ENCODE measurements at regions not wholly inside any gene's neighbourhood (a gene's known extent, or its start where the extent isn't known, plus 50 kb on each side); places are given as distances from the start of the nearest gene placed in this dataset.

DNA sequence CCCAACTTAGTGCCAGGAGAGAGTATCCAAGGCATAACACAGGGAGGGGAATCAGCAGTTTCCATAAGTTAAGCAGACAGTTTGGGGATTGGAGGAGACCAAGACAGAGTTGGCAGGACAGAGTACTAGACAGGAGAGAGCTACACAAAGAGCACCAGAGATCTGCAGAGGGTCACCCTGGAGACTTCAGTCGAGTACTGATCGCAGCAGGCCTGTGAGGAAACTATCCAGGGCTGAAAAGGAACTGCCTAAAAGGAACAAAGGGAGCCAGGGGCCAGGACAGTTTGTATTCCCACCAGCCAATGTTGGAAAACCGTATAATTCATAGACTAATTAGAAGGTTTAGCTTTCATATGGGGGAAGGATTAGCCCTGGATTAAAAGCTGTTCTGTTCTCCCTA, 80.6 kb upstream of the ENPP6 start:
- peaks cover 0 to 7% (median 0%) of the 10 kb centered on the region in 5 donors for H3K27me3 Mint-ChIP-seq
- ChIA-PET CTCF (no interaction called here), POLR2A (no interaction called here)
- H3K9me3 Mint-ChIP-seq, result peaks cover 0 to 15% (median 5%) of the 10 kb centered on the region in 11 donors
- peaks cover 0 to 4% (median 3%) of the 10 kb centered on the region in 5 donors for H3K36me3 Mint-ChIP-seq
- H3K4me3 ChIP-seq (ENCODE audit: low read length), result no peak overlapping the region
- no peak overlapping the region for H3K27ac Mint-ChIP-seq
- no peaks in the 10 kb centered on the region for H3K9me3 ChIP-seq (ENCODE audit: control insufficient read depth in 2 of 3, low read length in 3 of 3)
- H3K4me3 Mint-ChIP-seq, result no peak overlapping the region
- no peaks in the 10 kb centered on the region for H3K27me3 ChIP-seq (ENCODE audit: control insufficient read depth in 2 of 2, insufficient read depth in 2 of 2, low read length in 2 of 2)
- H3K36me3 ChIP-seq (ENCODE audit: control insufficient read depth in 2 of 3, insufficient read depth in 3 of 3, low read length in 3 of 3), result no peaks in the 10 kb centered on the region
- H3K27ac ChIP-seq (ENCODE audit: low read depth, low read length), result no peak overlapping the region
- H3K4me1 ChIP-seq (ENCODE audit: control insufficient read depth in 2 of 2, insufficient read depth in 2 of 2, low read length in 2 of 2), result no peaks in the 10 kb centered on the region
- DNase-seq (no peak), ATAC-seq (no peak)
- intact Hi-C loops (cut with micrococcal nuclease), result no loop called here
- peaks cover 0 to 3% (median 0%) of the 10 kb centered on the region in 7 donors for H3K4me1 Mint-ChIP-seq

DNA sequence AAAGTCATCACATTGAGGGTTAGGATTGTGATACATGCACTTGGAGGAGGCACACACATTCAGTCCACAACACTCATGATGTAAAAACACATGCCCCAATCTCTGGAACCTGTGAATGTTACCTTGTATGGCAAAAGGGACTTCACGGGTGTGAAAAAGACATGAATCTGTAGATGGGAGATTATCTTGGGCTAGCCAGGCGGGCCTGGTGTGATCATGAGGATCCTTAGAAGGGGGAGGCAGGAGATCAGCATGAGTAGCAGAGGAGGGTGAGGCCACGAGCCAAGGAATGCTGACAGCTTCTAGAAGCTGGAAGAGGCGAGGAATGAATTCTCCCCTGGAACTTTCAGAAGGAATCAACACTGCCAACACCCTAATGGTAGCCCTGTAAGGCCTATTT, 77.5 kb upstream of the ENPP6 start:
- H3K27me3 ChIP-seq (ENCODE audit: control insufficient read depth in 2 of 2, insufficient read depth in 2 of 2, low read length in 2 of 2), result no peaks in the 10 kb centered on the region
- no peaks in the 10 kb centered on the region for H3K36me3 Mint-ChIP-seq
- peaks cover 0 to 7% (median 0%) of the 10 kb centered on the region in 7 donors for H3K4me1 Mint-ChIP-seq
- CTCF ChIA-PET, result no interaction called here
- H3K9me3 ChIP-seq (ENCODE audit: control insufficient read depth in 2 of 3, low read length in 3 of 3), result no peaks in the 10 kb centered on the region
- DNase-seq, result no peak
- no peak overlapping the region for H3K4me3 Mint-ChIP-seq
- H3K4me1 ChIP-seq (ENCODE audit: control insufficient read depth in 2 of 2, insufficient read depth in 2 of 2, low read length in 2 of 2), result no peaks in the 10 kb centered on the region
- POLR2A ChIA-PET, result no interaction called here
- H3K27ac Mint-ChIP-seq, result no peak overlapping the region
- no peak overlapping the region for H3K27ac ChIP-seq (ENCODE audit: low read depth, low read length)
- H3K36me3 ChIP-seq (ENCODE audit: control insufficient read depth in 2 of 3, insufficient read depth in 3 of 3, low read length in 3 of 3), result no peaks in the 10 kb centered on the region
- ATAC-seq, result no peak
- no peak overlapping the region for H3K4me3 ChIP-seq (ENCODE audit: low read length)
- peaks cover 0 to 4% (median 0%) of the 10 kb centered on the region in 11 donors for H3K9me3 Mint-ChIP-seq
- intact Hi-C loops (cut with micrococcal nuclease), result no loop called here
- H3K27me3 Mint-ChIP-seq, result peaks cover 0 to 7% (median 0%) of the 10 kb centered on the region in 5 donors

DNA sequence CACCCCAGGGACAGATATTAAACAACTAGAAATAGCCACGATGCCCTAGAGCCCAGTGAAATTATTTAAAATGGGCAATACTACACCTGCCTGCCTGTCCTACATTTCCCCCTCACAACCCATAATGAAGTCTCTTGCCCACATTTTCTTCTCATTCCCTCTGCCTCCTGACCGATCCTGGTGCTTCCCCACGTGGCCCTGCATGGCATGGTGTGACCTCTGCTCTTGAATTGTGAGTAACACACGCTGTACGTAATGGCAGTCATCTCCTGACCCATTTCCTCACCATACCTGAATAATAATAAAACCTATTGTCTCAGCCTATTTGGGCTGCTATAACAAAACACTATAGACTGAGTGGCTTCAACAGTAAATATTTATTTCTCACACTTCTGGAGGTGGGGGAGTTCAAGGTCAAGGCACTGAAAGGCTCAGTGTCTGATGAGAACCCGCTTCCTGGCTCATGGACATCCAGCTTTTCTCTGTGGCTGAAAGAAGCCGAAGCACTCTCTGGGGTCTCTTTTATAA, 77.0 kb upstream of the ENPP6 start:
- Histone ChIP-seq H3K4me1 (ENCODE audit: control insufficient read depth in 2 of 2, insufficient read depth in 2 of 2, low read length in 2 of 2) (no peaks in the 10 kb centered on the region), H3K4me3 (ENCODE audit: low read length) (no peak overlapping the region), H3K27me3 (ENCODE audit: control insufficient read depth in 2 of 2, insufficient read depth in 2 of 2, low read length in 2 of 2) (no peaks in the 10 kb centered on the region), H3K27ac (ENCODE audit: low read depth, low read length) (no peak overlapping the region), H3K9me3 (ENCODE audit: control insufficient read depth in 2 of 3, low read length in 3 of 3) (no peaks in the 10 kb centered on the region), H3K36me3 (ENCODE audit: control insufficient read depth in 2 of 3, insufficient read depth in 3 of 3, low read length in 3 of 3) (no peaks in the 10 kb centered on the region)
- Mint-ChIP-seq H3K36me3 (no peaks in the 10 kb centered on the region), H3K27me3 (peaks cover 0 to 7% (median 0%) of the 10 kb centered on the region in 5 donors), H3K27ac (peak overlapping the region in 2 of 9 donors; percentile 10 to 14), H3K4me1 (peaks cover 0 to 7% (median 4%) of the 10 kb centered on the region in 7 donors), H3K4me3 (no peak overlapping the region), H3K9me3 (peaks cover 0 to 4% (median 0%) of the 10 kb centered on the region in 11 donors)
- CTCF ChIA-PET, result no interaction called here
- ATAC-seq (no peak), DNase-seq (no peak)
- POLR2A ChIA-PET, result no interaction called here
- intact Hi-C loops (cut with micrococcal nuclease), result no loop called here

DNA sequence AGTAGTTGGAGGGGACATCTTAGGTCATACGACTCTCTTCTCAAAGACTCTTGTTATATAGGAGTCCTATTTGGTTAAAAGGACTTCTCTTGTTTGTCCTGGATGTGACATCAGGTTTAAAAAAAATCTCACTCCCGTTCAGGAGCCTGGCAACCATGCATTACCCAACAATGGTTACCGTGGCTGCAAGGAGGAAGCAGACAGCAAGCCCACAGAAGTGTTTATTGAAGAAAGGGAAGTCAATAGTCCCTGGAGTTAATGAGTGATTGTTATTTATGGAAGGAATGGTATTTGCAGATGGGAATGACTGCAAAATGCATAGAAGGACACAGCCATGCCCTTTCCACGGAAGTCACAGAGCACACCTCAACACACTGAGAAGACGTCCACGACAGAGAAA, 75.9 kb upstream of the ENPP6 start:
- H3K27me3 Mint-ChIP-seq, result peaks cover 0 to 7% (median 0%) of the 10 kb centered on the region in 5 donors
- H3K9me3 ChIP-seq (ENCODE audit: control insufficient read depth in 2 of 3, low read length in 3 of 3), result no peaks in the 10 kb centered on the region
- no peak overlapping the region for H3K27ac ChIP-seq (ENCODE audit: low read depth, low read length)
- H3K36me3 Mint-ChIP-seq, result no peaks in the 10 kb centered on the region
- H3K27ac Mint-ChIP-seq, result no peak overlapping the region
- H3K27me3 ChIP-seq (ENCODE audit: control insufficient read depth in 2 of 2, insufficient read depth in 2 of 2, low read length in 2 of 2), result no peaks in the 10 kb centered on the region
- no peak overlapping the region for H3K4me3 Mint-ChIP-seq
- no peaks in the 10 kb centered on the region for H3K36me3 ChIP-seq (ENCODE audit: control insufficient read depth in 2 of 3, insufficient read depth in 3 of 3, low read length in 3 of 3)
- H3K4me1 Mint-ChIP-seq, result peaks cover 7 to 17% (median 15%) of the 10 kb centered on the region in 7 donors
- ChIA-PET CTCF (no interaction called here), POLR2A (no interaction called here)
- H3K4me1 ChIP-seq (ENCODE audit: control insufficient read depth in 2 of 2, insufficient read depth in 2 of 2, low read length in 2 of 2), result peaks cover 0 to 5% of the 10 kb centered on the region in 2 donors
- intact Hi-C loops (cut with micrococcal nuclease), result no loop called here
- H3K9me3 Mint-ChIP-seq, result peaks cover 0 to 4% (median 0%) of the 10 kb centered on the region in 11 donors
- no peak overlapping the region for H3K4me3 ChIP-seq (ENCODE audit: low read length)
- DNase-seq, result no peak
- peak; percentile 67 for ATAC-seq

DNA sequence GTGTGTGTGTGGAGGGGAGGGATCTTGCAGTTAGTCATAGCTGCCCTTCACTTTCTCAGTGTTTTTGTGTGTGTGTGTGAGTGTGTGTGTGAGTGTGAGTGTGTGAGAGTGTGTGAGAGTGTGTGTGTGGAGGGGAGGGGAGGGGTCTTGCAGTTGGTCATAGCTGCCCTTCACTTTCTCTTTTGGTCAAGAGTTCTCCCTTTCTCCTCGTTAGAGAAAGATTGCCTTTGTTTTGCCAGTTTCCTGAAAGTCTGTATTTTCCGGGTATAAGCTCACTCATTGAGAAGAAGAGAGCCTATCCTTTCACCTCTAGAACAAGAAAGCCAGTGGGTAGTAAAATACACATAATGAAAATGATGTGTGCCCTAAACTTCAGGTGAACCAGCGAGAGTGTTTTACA, 75.2 kb upstream of the ENPP6 start:
- DNase-seq (no peak), ATAC-seq (no peak)
- no peak overlapping the region for H3K4me3 ChIP-seq (ENCODE audit: low read length)
- CTCF ChIA-PET, result interaction anchor here (0.6 kb wide), 1 partner anchor 242 kb away, joined by 3 read pairs; no protein-coding TSS in a partner anchor
- Mint-ChIP-seq H3K36me3 (no peaks in the 10 kb centered on the region), H3K4me1 (peaks cover 13 to 24% (median 22%) of the 10 kb centered on the region in 7 donors), H3K27ac (no peak overlapping the region), H3K4me3 (no peak overlapping the region), H3K9me3 (peaks cover 0 to 4% (median 0%) of the 10 kb centered on the region in 11 donors), H3K27me3 (peaks cover 0 to 7% (median 0%) of the 10 kb centered on the region in 5 donors)
- no peak overlapping the region for H3K27ac ChIP-seq (ENCODE audit: low read depth, low read length)
- intact Hi-C loops (cut with micrococcal nuclease), result no loop called here
- H3K9me3 ChIP-seq (ENCODE audit: control insufficient read depth in 2 of 3, low read length in 3 of 3), result no peaks in the 10 kb centered on the region
- H3K36me3 ChIP-seq (ENCODE audit: control insufficient read depth in 2 of 3, insufficient read depth in 3 of 3, low read length in 3 of 3), result no peaks in the 10 kb centered on the region
- POLR2A ChIA-PET, result no interaction called here
- peaks cover 1 to 12% of the 10 kb centered on the region in 2 donors for H3K4me1 ChIP-seq (ENCODE audit: control insufficient read depth in 2 of 2, insufficient read depth in 2 of 2, low read length in 2 of 2)
- H3K27me3 ChIP-seq (ENCODE audit: control insufficient read depth in 2 of 2, insufficient read depth in 2 of 2, low read length in 2 of 2), result no peaks in the 10 kb centered on the region

DNA sequence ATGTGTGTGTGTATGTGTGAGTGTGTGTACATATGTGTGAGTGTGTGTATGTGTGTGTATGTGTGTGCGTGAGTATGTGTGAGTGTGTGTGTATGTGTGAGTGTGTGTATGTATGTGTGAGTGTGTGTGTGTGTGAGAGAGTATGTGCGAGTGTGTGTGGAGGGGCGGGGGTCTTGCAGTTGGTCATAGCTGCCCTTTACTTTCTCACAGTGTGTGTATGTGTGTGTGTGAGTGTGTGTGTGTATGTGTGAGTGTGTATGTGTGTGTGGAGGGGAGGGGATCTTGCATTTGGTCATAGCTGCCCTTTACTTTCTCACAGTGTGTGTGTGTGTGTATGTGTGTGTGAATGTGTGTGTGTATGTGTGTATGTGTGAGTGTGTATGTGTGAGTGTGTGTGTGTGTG, 74.8 kb upstream of the ENPP6 start:
- DNase-seq (no peak), ATAC-seq (no peak)
- peaks cover 16 to 28% (median 25%) of the 10 kb centered on the region in 7 donors for H3K4me1 Mint-ChIP-seq
- Histone ChIP-seq H3K4me3 (ENCODE audit: low read length) (no peak overlapping the region), H3K4me1 (ENCODE audit: control insufficient read depth in 2 of 2, insufficient read depth in 2 of 2, low read length in 2 of 2) (peaks cover 5 to 15% of the 10 kb centered on the region in 2 donors), H3K27me3 (ENCODE audit: control insufficient read depth in 2 of 2, insufficient read depth in 2 of 2, low read length in 2 of 2) (no peaks in the 10 kb centered on the region), H3K36me3 (ENCODE audit: control insufficient read depth in 2 of 3, insufficient read depth in 3 of 3, low read length in 3 of 3) (no peaks in the 10 kb centered on the region), H3K27ac (ENCODE audit: low read depth, low read length) (no peak overlapping the region), H3K9me3 (ENCODE audit: control insufficient read depth in 2 of 3, low read length in 3 of 3) (no peaks in the 10 kb centered on the region)
- CTCF ChIA-PET, result interaction anchor here (0.6 kb wide), 1 partner anchor 242 kb away, joined by 3 read pairs; no protein-coding TSS in a partner anchor
- H3K9me3 Mint-ChIP-seq, result peaks cover 0 to 4% (median 0%) of the 10 kb centered on the region in 11 donors
- H3K27ac Mint-ChIP-seq, result no peak overlapping the region
- no peaks in the 10 kb centered on the region for H3K36me3 Mint-ChIP-seq
- intact Hi-C loops (cut with micrococcal nuclease), result no loop called here
- peaks cover 0 to 7% (median 0%) of the 10 kb centered on the region in 5 donors for H3K27me3 Mint-ChIP-seq
- POLR2A ChIA-PET, result no interaction called here
- no peak overlapping the region for H3K4me3 Mint-ChIP-seq

DNA sequence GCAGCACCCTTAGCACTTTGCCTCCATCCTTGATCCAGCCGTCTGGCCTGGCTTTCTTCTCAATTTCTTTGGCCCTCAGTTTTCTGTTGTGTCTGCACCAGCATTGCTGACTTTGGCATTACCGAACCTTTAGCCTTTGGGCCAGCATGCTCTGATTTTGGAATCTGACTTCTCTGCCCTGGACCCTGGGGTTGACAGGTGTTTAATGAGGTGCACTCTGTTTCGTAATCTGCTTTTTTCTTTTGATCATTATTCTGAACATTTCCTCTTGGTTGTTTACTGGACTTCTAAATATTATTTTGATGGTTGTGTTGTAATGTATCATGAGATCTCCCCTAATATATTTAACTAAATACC, 71.5 kb upstream of the ENPP6 start:
- Mint-ChIP-seq H3K9me3 (no peaks in the 10 kb centered on the region), H3K27me3 (no peaks in the 10 kb centered on the region), H3K4me1 (peaks cover 16 to 34% (median 27%) of the 10 kb centered on the region in 7 donors), H3K4me3 (peak overlapping the region in 6 of 10 donors; percentile 14 to 63 (median 40)), H3K27ac (peak overlapping the region in 2 of 9 donors; percentile 3 to 77), H3K36me3 (no peaks in the 10 kb centered on the region)
- Histone ChIP-seq H3K4me3 (ENCODE audit: low read length) (no peak overlapping the region), H3K36me3 (ENCODE audit: control insufficient read depth in 2 of 3, insufficient read depth in 3 of 3, low read length in 3 of 3) (no peaks in the 10 kb centered on the region), H3K27ac (ENCODE audit: low read depth, low read length) (no peak overlapping the region), H3K9me3 (ENCODE audit: control insufficient read depth in 2 of 3, low read length in 3 of 3) (no peaks in the 10 kb centered on the region), H3K27me3 (ENCODE audit: control insufficient read depth in 2 of 2, insufficient read depth in 2 of 2, low read length in 2 of 2) (no peaks in the 10 kb centered on the region), H3K4me1 (ENCODE audit: control insufficient read depth in 2 of 2, insufficient read depth in 2 of 2, low read length in 2 of 2) (peaks cover 5 to 15% of the 10 kb centered on the region in 2 donors)
- POLR2A ChIA-PET, result interaction anchor here (0.5 kb wide), 1 partner anchor 257 kb away, joined by 3 read pairs; no protein-coding TSS in a partner anchor
- ATAC-seq (no peak), DNase-seq (no peak)
- CTCF ChIA-PET, result no interaction called here
- intact Hi-C loops (cut with micrococcal nuclease), result no loop called here

Measured in naive thymus-derived CD4-positive, alpha-beta T cell (primary cell).